GM04504 (cell line): ENCODE measurements at regions not wholly inside any gene's neighbourhood (a gene's known extent, or its start where the extent isn't known, plus 50 kb on each side); places are given as distances from the start of the nearest gene placed in this dataset.

Experiments
- DNase-seq: peaks from one replicate; pipeline ENCODE4 v3.0.0-alpha.2; 2012; ENCODE audit warnings: low read depth

GRCh38 chr20:48178633-48179032 is 393.4 kb upstream of the SULF2 start:
- no peak for DNase-seq

GRCh38 chr20:48177058-48177457 is 391.8 kb upstream of the SULF2 start:
- no peak for DNase-seq

- DNase-seq, result no peak
Observed at GRCh38 chr20:48176139-48176538, 390.9 kb upstream of the SULF2 start.

- no peak for DNase-seq
Observed at GRCh38 chr20:48175261-48175660, 390.0 kb upstream of the SULF2 start.

GRCh38 chr20:48172357-48172702 is 387.0 kb upstream of the SULF2 start:
- DNase-seq, result no peak

GRCh38 chr20:48171626-48172356 is 386.5 kb upstream of the SULF2 start:
- no peak for DNase-seq

GRCh38 chr20:48171071-48171470 is 385.8 kb upstream of the SULF2 start:
- no peak for DNase-seq

- no peak for DNase-seq
Observed at GRCh38 chr20:48170625-48171024, 385.3 kb upstream of the SULF2 start.

GRCh38 chr20:48169650-48170225 is 384.5 kb upstream of the SULF2 start:
- no peak for DNase-seq

- no peak for DNase-seq
Observed at GRCh38 chr20:48166082-48166835, 381.0 kb upstream of the SULF2 start.

- no peak for DNase-seq
Observed at GRCh38 chr20:48165401-48165685, 380.1 kb upstream of the SULF2 start.

- DNase-seq, result no peak
Observed at GRCh38 chr20:48164566-48165400, 379.5 kb upstream of the SULF2 start.

GRCh38 chr20:48164034-48164433 is 378.8 kb upstream of the SULF2 start:
- no peak for DNase-seq

GRCh38 chr20:48163505-48163904 is 378.2 kb upstream of the SULF2 start:
- DNase-seq, result no peak

- no peak for DNase-seq
Observed at GRCh38 chr20:48162621-48163020, 377.3 kb upstream of the SULF2 start.

- no peak for DNase-seq
Observed at GRCh38 chr20:48159145-48160008, 374.1 kb upstream of the SULF2 start.

GRCh38 chr20:48158014-48158413 is 372.7 kb upstream of the SULF2 start:
- no peak for DNase-seq

- no peak for DNase-seq
Observed at GRCh38 chr20:48156951-48157700, 371.8 kb upstream of the SULF2 start.

- no peak for DNase-seq
Observed at GRCh38 chr20:48156521-48156920, 371.2 kb upstream of the SULF2 start.

GRCh38 chr20:48155268-48155667 is 370.0 kb upstream of the SULF2 start:
- DNase-seq, result no peak
